HG03139 (cell line): ENCODE measurements at regions not wholly inside any gene's neighbourhood (a gene's known extent, or its start where the extent isn't known, plus 50 kb on each side); places are given as distances from the start of the nearest gene placed in this dataset.

Experiments
- ATAC-seq: cut with Tn5 transposase; IDR thresholded peaks from one replicate; pipeline ENCODE4 v1.9.1; 2021; ENCODE audit not compliant: unreplicated experiment

- ATAC-seq, result peak; percentile 98
These were observed 157.6 kb downstream of the HERPUD2 start for GRCh38 chr7:35537067-35538023.

GRCh38 chr7:35536396-35536826 lies 158.5 kb downstream of the HERPUD2 start:
- ATAC-seq, result no peak

GRCh38 chr7:35533902-35534301 lies 161.0 kb downstream of the HERPUD2 start:
- ATAC-seq, result no peak

- no peak for ATAC-seq
These were observed 164.5 kb downstream of the HERPUD2 start for GRCh38 chr7:35530124-35531109.

- ATAC-seq, result no peak
These were observed 165.2 kb downstream of the HERPUD2 start for GRCh38 chr7:35529713-35530112.

- no peak for ATAC-seq
These were observed 166.5 kb downstream of the HERPUD2 start for GRCh38 chr7:35528381-35528977.

- ATAC-seq, result no peak
These were observed 168.3 kb downstream of the HERPUD2 start for GRCh38 chr7:35526645-35527044.

GRCh38 chr7:35524112-35524804 lies 170.7 kb downstream of the HERPUD2 start:
- ATAC-seq, result no peak

- no peak for ATAC-seq
These were observed 171.6 kb downstream of the HERPUD2 start for GRCh38 chr7:35523292-35523691.

- no peak for ATAC-seq
These were observed 172.2 kb downstream of the HERPUD2 start for GRCh38 chr7:35522697-35523096.

GRCh38 chr7:35521941-35522340 lies 173.0 kb downstream of the HERPUD2 start:
- ATAC-seq, result no peak

GRCh38 chr7:35520810-35521625 lies 173.9 kb downstream of the HERPUD2 start:
- ATAC-seq, result no peak

- peak; percentile 78 for ATAC-seq
These were observed 174.7 kb downstream of the HERPUD2 start for GRCh38 chr7:35519971-35520809.

GRCh38 chr7:35518767-35519166 lies 176.2 kb downstream of the HERPUD2 start:
- ATAC-seq, result no peak

GRCh38 chr7:35516498-35516897 lies 178.4 kb downstream of the HERPUD2 start:
- ATAC-seq, result no peak

- no peak for ATAC-seq
These were observed 181.1 kb downstream of the HERPUD2 start for GRCh38 chr7:35513828-35514227.

GRCh38 chr7:35513195-35513594 lies 181.7 kb downstream of the HERPUD2 start:
- ATAC-seq, result no peak

- ATAC-seq, result no peak
These were observed 182.2 kb downstream of the HERPUD2 start for GRCh38 chr7:35512716-35513115.
